Mesendoderm (in vitro differentiated cells): ENCODE measurements at regions not wholly inside any gene's neighbourhood (a gene's known extent, or its start where the extent isn't known, plus 50 kb on each side); places are given as distances from the start of the nearest gene placed in this dataset.
"Not testable (repeated sequence)": the region's sequence is repeated elsewhere in the genome, so short reads cannot be mapped to it uniquely, and the experiment has no call there.

Source experiments
- DNase-seq: peaks from one replicate; pipeline ENCODE4 v3.0.0; 2013
- H2AK5ac ChIP-seq: 2 replicates; pipeline ENCODE4 v1.6.1; 2013; ENCODE audit warnings: low read length, inconsistent platforms
- H2BK120ac ChIP-seq: 2 replicates; pipeline ENCODE4 v1.6.1; 2013; ENCODE audit warnings: low read depth, mild to moderate bottlenecking, low read length, moderate library complexity, mixed read lengths
- H2BK15ac ChIP-seq: replicated peaks from 2 replicates; pipeline ENCODE4 v1.6.1; 2013; ENCODE audit warnings: low read depth, mild to moderate bottlenecking, moderate library complexity
- H2BK5ac ChIP-seq: 2 replicates; pipeline ENCODE4 v1.6.1; 2013; ENCODE audit warnings: low read length, inconsistent platforms
- H3K18ac ChIP-seq: 2 replicates; pipeline ENCODE4 v1.6.1; 2013; ENCODE audit warnings: mild to moderate bottlenecking, low read length, mixed read lengths
- H3K23ac ChIP-seq: one replicate; pipeline ENCODE4 v1.6.1; 2013; ENCODE audit warnings: low read length
- H3K27ac ChIP-seq: 2 replicates; pipeline ENCODE4 v1.5.1; 2013; ENCODE audit warnings: low read depth, mild to moderate bottlenecking, inconsistent platforms, low read length, moderate library complexity
- H3K27me3 ChIP-seq: 2 replicates; pipeline ENCODE4 v1.6.1; 2013; ENCODE audit warnings: low read length, control low read depth, mild to moderate bottlenecking, inconsistent platforms; ENCODE audit not compliant: insufficient read depth, poor library complexity
- H3K36me3 ChIP-seq: 2 replicates; pipeline ENCODE4 v1.6.1; 2013; ENCODE audit warnings: low read length, inconsistent platforms; ENCODE audit not compliant: control insufficient read depth, insufficient read depth
- H3K4ac ChIP-seq: one replicate; pipeline ENCODE4 v1.6.1; 2013; ENCODE audit warnings: low read depth, mild to moderate bottlenecking, low read length, moderate library complexity
- H3K4me1 ChIP-seq: 2 replicates; pipeline ENCODE4 v1.6.1; 2013; ENCODE audit warnings: low read depth, low read length, inconsistent platforms; ENCODE audit not compliant: control insufficient read depth
- H3K4me2 ChIP-seq: 2 replicates; pipeline ENCODE4 v1.6.1; 2013; ENCODE audit warnings: low read length
- H3K4me3 ChIP-seq: 2 replicates; pipeline ENCODE4 v1.5.1; 2013; ENCODE audit warnings: mild to moderate bottlenecking, low read length
- H3K56ac ChIP-seq: one replicate; pipeline ENCODE4 v1.6.1; 2013; ENCODE audit warnings: low read length
- H3K79me1 ChIP-seq: 2 replicates; pipeline ENCODE4 v1.6.1; 2013; ENCODE audit warnings: low read length, inconsistent platforms
- H3K79me2 ChIP-seq: 2 replicates; pipeline ENCODE4 v1.6.1; 2013; ENCODE audit warnings: mild to moderate bottlenecking, low read length; ENCODE audit not compliant: control insufficient read depth, insufficient read depth
- H3K9ac ChIP-seq: 2 replicates; pipeline ENCODE4 v1.6.1; 2013; ENCODE audit warnings: low read length, inconsistent platforms
- H4K5ac ChIP-seq: one replicate; pipeline ENCODE4 v1.6.1; 2013; ENCODE audit warnings: low read length
- H4K8ac ChIP-seq: one replicate; pipeline ENCODE4 v1.6.1; 2013; ENCODE audit warnings: low read depth, mild to moderate bottlenecking, control low read depth, low read length, moderate library complexity
- WGBS: extraction: QIAGEN DNeasy Blood & Tissue Kit; methylation state at CpG from one replicate; pipeline ENCODE4 v1.1.7; 2013; ENCODE audit warnings: low lambda C conversion rate, missing lambda C conversion rate; ENCODE audit not compliant: insufficient coverage; ENCODE audit errors: extremely low coverage; 5-methylcytosine and 5-hydroxymethylcytosine counted together

DNA sequence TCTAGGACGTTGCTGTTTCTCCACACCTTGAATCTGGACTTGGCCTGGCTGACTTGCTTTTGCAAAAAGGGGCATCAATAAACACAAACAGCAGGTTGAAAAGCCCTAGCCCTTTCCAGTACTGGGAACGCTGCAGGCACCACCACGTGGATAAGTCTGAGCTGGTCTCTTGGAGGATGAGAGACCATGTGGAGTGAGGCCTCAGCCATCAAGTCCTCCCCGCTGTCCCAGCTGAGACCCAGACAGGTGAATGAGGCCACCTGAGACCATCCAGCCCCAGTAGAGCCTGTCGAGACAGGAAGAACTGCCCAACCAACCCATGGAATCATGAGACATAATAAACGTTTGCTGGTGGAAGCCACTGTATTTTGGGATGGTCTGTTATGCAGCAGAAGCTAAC is 688.7 kb downstream of the PTPRU start:
- Histone ChIP-seq H3K4me1 (peaks cover 3% of the 10 kb centered on the region), H2BK5ac (peak overlapping the region; percentile 48), H4K8ac (no peak overlapping the region), H3K36me3 (no peaks in the 10 kb centered on the region), H3K23ac (no peak overlapping the region), H3K4me3 (no peak overlapping the region), H3K9ac (no peak overlapping the region), H3K27me3 (no peaks in the 10 kb centered on the region), H4K5ac (no peak overlapping the region), H2BK120ac (no peak overlapping the region), H3K4me2 (no peak overlapping the region), H3K18ac (no peak overlapping the region), H3K56ac (peak overlapping the region; percentile 44), H3K4ac (no peak overlapping the region), H2BK15ac (no peak overlapping the region), H3K27ac (no peak overlapping the region), H2AK5ac (peak overlapping the region; percentile 76), H3K79me2 (no peaks in the 10 kb centered on the region), H3K79me1 (no peaks in the 10 kb centered on the region)
- WGBS, result no CpG with 5 or more reads among the region's 6 CpGs
- DNase-seq, result no peak

DNA sequence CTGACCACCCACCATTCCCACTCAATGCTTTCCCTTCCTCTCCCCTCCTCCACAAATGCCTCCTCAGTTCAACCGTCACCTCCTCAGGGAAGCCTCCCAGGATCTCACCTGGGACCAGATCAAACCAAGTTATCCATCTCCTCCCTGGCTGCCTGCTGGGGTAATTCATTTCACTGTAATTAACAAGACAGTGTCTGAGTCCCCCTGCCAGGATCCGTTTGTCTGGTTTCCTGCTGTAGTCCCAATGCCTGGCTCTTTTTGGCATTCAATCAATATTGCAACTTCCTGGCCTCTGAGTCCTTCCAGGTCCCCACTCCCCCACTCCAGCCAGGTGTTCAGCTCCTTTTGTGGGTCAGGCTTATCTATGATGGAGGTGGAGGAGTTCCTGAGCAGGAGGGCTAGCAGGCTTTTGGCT is 687.7 kb downstream of the PTPRU start:
- Histone ChIP-seq H3K56ac (no peak overlapping the region), H2BK5ac (no peak overlapping the region), H2AK5ac (no peak overlapping the region), H3K18ac (no peak overlapping the region), H3K4me3 (no peak overlapping the region), H3K36me3 (no peaks in the 10 kb centered on the region), H3K79me2 (no peaks in the 10 kb centered on the region), H2BK15ac (no peak overlapping the region), H3K4me2 (no peak overlapping the region), H3K9ac (no peak overlapping the region), H4K8ac (no peak overlapping the region), H3K4me1 (peaks cover 3% of the 10 kb centered on the region), H3K4ac (peak overlapping the region; percentile 17), H4K5ac (no peak overlapping the region), H3K27ac (peak overlapping the region; percentile 22), H3K23ac (no peak overlapping the region), H3K79me1 (no peaks in the 10 kb centered on the region), H3K27me3 (no peaks in the 10 kb centered on the region), H2BK120ac (no peak overlapping the region)
- peak; percentile 57 for DNase-seq
- WGBS, result no CpG with 5 or more reads among the region's 2 CpGs

DNA sequence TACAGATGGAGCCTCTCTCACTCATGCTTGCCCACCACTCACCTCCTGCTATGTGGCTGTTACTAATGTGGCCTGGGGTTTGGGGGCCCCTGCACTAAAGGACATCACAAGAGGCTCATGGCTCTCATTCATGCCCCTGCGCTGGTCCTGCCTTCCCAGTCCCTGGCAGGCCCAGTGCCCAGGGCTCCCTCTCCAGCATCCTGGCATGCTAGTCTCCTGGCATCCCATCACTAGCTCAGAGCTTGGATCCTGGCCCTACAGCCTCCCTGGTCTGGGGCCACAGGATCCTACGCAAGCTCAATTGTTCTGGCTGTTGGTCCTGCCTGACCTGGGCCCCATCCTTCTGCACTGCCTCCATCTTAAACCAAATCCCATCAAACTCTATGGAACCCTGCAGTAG is 685.4 kb downstream of the PTPRU start:
- Histone ChIP-seq H3K4me1 (peaks cover 3% of the 10 kb centered on the region), H3K4ac (no peak overlapping the region), H3K56ac (no peak overlapping the region), H2BK120ac (no peak overlapping the region), H3K4me2 (no peak overlapping the region), H2AK5ac (no peak overlapping the region), H4K8ac (no peak overlapping the region), H3K4me3 (no peak overlapping the region), H3K23ac (no peak overlapping the region), H2BK15ac (no peak overlapping the region), H3K79me1 (no peaks in the 10 kb centered on the region), H3K27me3 (no peaks in the 10 kb centered on the region), H3K9ac (no peak overlapping the region), H3K79me2 (no peaks in the 10 kb centered on the region), H2BK5ac (no peak overlapping the region), H3K36me3 (no peaks in the 10 kb centered on the region), H3K27ac (no peak overlapping the region), H3K18ac (no peak overlapping the region), H4K5ac (no peak overlapping the region)
- DNase-seq, result no peak
- no CpG with 5 or more reads among the region's 2 CpGs for WGBS

DNA sequence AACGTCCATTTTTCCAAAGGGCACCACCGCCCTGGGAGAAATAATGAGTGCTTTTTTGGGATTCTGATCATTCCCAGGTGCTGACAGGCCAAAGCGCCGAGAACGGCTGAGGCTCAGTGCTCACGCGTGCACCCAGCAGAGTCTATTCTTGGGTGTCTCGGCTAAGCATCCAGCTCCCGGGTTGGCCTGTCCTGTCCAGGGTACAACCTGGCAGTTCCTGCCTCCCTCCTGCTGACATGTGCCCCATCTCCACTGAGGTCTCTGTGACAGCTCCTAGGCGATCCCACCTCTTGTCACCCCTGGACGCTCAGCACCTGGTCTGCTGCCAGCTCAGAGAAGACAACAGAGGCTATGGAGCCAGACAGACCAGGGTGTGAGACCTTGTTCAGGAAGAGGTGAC is 684.5 kb downstream of the PTPRU start:
- no peak for DNase-seq
- no peak overlapping the region for H4K5ac ChIP-seq
- no peaks in the 10 kb centered on the region for H3K79me1 ChIP-seq
- no peaks in the 10 kb centered on the region for H3K27me3 ChIP-seq
- H3K56ac ChIP-seq, result peak overlapping the region; percentile 25
- peaks cover 3% of the 10 kb centered on the region for H3K4me1 ChIP-seq
- H3K36me3 ChIP-seq, result no peaks in the 10 kb centered on the region
- H2BK120ac ChIP-seq, result no peak overlapping the region
- H4K8ac ChIP-seq, result no peak overlapping the region
- WGBS, result no CpG with 5 or more reads among the region's 11 CpGs
- no peak overlapping the region for H3K4ac ChIP-seq
- no peak overlapping the region for H3K18ac ChIP-seq
- no peak overlapping the region for H3K27ac ChIP-seq
- H3K9ac ChIP-seq, result no peak overlapping the region
- no peak overlapping the region for H3K23ac ChIP-seq
- no peak overlapping the region for H2BK5ac ChIP-seq
- H3K4me2 ChIP-seq, result no peak overlapping the region
- no peak overlapping the region for H2BK15ac ChIP-seq
- H3K79me2 ChIP-seq, result no peaks in the 10 kb centered on the region
- no peak overlapping the region for H3K4me3 ChIP-seq
- no peak overlapping the region for H2AK5ac ChIP-seq

DNA sequence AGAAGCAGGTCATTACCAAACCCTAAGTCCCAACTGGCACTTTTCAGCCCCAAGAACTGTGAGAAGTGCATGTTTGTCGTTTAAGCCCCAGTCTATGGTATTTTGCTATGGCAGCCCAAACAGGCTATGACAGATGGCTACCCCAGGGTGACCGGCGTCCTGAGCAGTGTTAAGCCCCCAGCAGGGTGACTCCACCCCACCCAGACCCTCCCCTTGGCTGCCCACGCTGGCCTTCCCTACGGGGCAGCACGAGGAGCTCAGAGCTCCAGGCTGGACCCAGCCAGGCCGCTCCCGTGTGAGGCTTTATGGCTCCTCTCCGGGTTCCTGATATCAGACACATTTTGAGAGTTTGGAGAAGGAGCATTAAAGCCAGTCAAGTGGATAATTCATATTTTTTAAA is 684.0 kb downstream of the PTPRU start:
- Histone ChIP-seq H3K23ac (no peak overlapping the region), H3K36me3 (no peaks in the 10 kb centered on the region), H3K56ac (no peak overlapping the region), H3K4me2 (no peak overlapping the region), H2BK15ac (no peak overlapping the region), H2BK5ac (no peak overlapping the region), H3K27ac (no peak overlapping the region), H2AK5ac (no peak overlapping the region), H3K79me1 (no peaks in the 10 kb centered on the region), H4K8ac (no peak overlapping the region), H2BK120ac (no peak overlapping the region), H3K27me3 (no peaks in the 10 kb centered on the region), H3K4me3 (no peak overlapping the region), H4K5ac (no peak overlapping the region), H3K79me2 (no peaks in the 10 kb centered on the region), H3K18ac (no peak overlapping the region), H3K4ac (no peak overlapping the region), H3K4me1 (peaks cover 3% of the 10 kb centered on the region), H3K9ac (no peak overlapping the region)
- whole genome bisulfite sequencing, result no CpG with 5 or more reads among the region's 9 CpGs
- DNase-seq, result no peak

DNA sequence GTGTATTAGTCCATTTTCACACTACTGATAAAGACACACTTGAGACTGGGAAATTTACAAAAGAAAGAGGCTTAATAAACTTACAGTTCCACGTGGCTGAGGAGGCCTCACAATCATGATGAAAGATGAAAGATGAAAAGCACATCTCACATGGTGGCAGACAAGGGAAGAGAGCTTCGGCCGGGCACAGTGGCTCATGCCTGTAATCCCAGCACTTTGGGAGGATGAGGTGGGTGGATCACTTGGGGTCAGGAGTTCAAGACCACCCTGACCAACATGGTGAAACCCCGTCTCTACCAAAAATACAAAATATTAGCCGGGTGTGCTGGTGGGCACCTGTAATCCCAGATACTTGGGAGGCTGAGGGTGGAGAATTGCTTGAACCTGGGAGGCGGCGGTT is 682.7 kb downstream of the PTPRU start:
- not testable (repeated sequence) for H3K23ac ChIP-seq, H2BK5ac ChIP-seq, H3K27ac ChIP-seq, H3K4me1 ChIP-seq, H3K79me1 ChIP-seq, H4K8ac ChIP-seq, H2AK5ac ChIP-seq, H3K79me2 ChIP-seq, H3K56ac ChIP-seq, H3K4me3 ChIP-seq, H3K18ac ChIP-seq, H3K4me2 ChIP-seq, H4K5ac ChIP-seq, H2BK120ac ChIP-seq, H3K36me3 ChIP-seq, H3K9ac ChIP-seq, H3K4ac ChIP-seq, DNase-seq, H3K27me3 ChIP-seq, H2BK15ac ChIP-seq
- WGBS, result no CpG with 5 or more reads among the region's 7 CpGs
